B cell (primary cell): ENCODE measurements at regions not wholly inside any gene's neighbourhood (a gene's known extent, or its start where the extent isn't known, plus 50 kb on each side); places are given as distances from the start of the nearest gene placed in this dataset.

ENCODE experiments used
- CTCF ChIP-seq: fragments of 200-600 bp; IDR thresholded peaks from one replicate; pipeline ENCODE4 v1.8.0; 2022; ENCODE audit warnings: antibody characterized with exemption, mild to moderate bottlenecking
- EZH2 ChIP-seq: IDR thresholded peaks from 2 replicates; pipeline ENCODE4 v1.6.1; 2012; ENCODE audit warnings: borderline replicate concordance, low read depth, mild to moderate bottlenecking, moderate library complexity, low read length; ENCODE audit not compliant: insufficient read depth, poor library complexity, severe bottlenecking

- TF ChIP-seq CTCF = no peak
- no peak for TF ChIP-seq EZH2
Observed at GRCh38 chr5:130975299-130975698, 189.8 kb downstream of the HINT1 start.
